ENCODE measurements at regions not wholly inside any gene's neighbourhood (a gene's known extent, or its start where the extent isn't known, plus 50 kb on each side); places are given as distances from the start of the nearest gene placed in this dataset.
A peak's percentile ranks its signal among the peaks of the same experiment; 100 is the strongest.

DNA sequence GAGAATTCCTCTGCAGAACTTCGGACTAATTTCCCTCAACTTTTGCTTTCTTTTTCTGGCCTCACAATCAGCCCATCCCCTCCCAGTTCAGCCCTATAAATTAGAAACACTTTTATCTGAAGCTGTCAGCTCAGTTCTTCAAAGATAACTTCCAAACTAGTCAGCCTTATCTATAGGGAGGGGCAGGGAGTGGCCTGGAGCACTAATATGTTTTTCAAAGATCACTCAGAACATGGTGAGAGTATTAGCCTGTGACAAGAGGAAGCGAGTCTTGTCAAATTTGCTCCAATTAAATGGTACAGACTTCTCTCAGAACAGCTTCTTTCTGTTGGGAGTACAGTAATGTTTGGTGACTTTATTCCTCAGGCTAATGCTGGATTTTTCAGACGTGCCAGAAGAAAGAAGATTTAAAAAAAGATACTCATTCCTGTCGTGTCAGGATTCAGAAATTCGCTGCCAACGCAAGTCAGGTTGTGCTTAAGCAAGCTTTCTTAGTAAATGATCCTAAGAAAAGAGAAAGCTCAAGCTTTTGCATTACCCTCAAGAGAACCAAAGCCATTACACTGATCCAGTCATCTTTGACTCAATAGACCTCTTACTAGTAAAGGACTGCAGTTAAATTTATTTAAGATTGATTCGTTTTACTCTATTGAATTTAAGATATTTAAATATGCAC lies 1033.6 kb downstream of the SLITRK5 start:
- DNase-seq = no peak
- no peaks in the 10 kb centered on the region for H3K4me1 ChIP-seq
- H3K27ac ChIP-seq = no peak overlapping the region
- WGBS, 2 donors (ENCODE audit: low coverage in 1 of 2) = 40 to 45% methylated on average over 6 to 7 of the region's 7 CpGs
- peak overlapping the region in 1 of 4 donors; percentile 15 for H3K4me3 ChIP-seq
- H3K9me3 ChIP-seq = no peaks in the 10 kb centered on the region
- intact Hi-C loops (cut with DNase I; ENCODE audit: low total_unique reads) (no loop called here), in situ Hi-C loops (cut with MboI; ENCODE audit: low pct_ligation_motif_present in 1 of 4, low pct_unique_long_range_greater_than_20kb in 1 of 4, low sequenced_read_pairs in 3 of 4) (no loop called here)
- H3K36me3 ChIP-seq = no peaks in the 10 kb centered on the region
- TF ChIP-seq EP300 (IDR thresholded peaks at IDR 0.05; ENCODE audit: low read depth) = no peak
- TF ChIP-seq, protein P1, sequence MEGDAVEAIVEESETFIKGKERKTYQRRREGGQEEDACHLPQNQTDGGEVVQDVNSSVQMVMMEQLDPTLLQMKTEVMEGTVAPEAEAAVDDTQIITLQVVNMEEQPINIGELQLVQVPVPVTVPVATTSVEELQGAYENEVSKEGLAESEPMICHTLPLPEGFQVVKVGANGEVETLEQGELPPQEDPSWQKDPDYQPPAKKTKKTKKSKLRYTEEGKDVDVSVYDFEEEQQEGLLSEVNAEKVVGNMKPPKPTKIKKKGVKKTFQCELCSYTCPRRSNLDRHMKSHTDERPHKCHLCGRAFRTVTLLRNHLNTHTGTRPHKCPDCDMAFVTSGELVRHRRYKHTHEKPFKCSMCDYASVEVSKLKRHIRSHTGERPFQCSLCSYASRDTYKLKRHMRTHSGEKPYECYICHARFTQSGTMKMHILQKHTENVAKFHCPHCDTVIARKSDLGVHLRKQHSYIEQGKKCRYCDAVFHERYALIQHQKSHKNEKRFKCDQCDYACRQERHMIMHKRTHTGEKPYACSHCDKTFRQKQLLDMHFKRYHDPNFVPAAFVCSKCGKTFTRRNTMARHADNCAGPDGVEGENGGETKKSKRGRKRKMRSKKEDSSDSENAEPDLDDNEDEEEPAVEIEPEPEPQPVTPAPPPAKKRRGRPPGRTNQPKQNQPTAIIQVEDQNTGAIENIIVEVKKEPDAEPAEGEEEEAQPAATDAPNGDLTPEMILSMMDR (IDR thresholded peaks at IDR 0.05) = no peak
- TF ChIP-seq POLR2AphosphoS5 (IDR thresholded peaks at IDR 0.05) = no peak
- no peaks in the 10 kb centered on the region for H3K27me3 ChIP-seq

DNA sequence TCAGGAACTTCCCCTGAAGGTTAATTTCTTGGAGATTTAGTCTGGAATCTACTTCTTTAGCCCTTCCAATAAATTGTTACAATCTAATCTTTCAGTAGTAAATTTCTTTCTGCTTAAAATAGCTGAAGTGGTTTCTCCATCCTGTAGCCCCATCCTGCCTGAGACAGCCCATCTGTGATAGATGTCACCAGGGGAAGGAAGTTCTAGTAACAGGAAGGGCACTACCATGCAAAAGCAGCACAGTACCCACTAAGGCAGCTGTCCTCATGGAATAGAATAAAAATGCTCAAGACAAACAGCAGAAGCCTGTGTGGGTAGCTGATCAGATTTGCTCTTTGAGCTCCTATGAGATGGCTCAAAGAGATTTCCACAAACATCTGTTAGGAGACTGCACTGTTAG lies 1036.5 kb downstream of the SLITRK5 start:
- in situ Hi-C loops (cut with MboI; ENCODE audit: low pct_ligation_motif_present in 1 of 4, low pct_unique_long_range_greater_than_20kb in 1 of 4, low sequenced_read_pairs in 3 of 4) = no loop called here
- H3K27ac ChIP-seq = no peak overlapping the region
- H3K4me3 ChIP-seq = no peak overlapping the region
- no peaks in the 10 kb centered on the region for H3K9me3 ChIP-seq
- TF ChIP-seq POLR2AphosphoS5 (IDR thresholded peaks at IDR 0.05) = no peak
- TF ChIP-seq, protein P1 (IDR thresholded peaks at IDR 0.05) = no peak
- TF ChIP-seq POLR2A (IDR thresholded peaks at IDR 0.05) = no peak
- no peak for TF ChIP-seq EP300 (IDR thresholded peaks at IDR 0.05; ENCODE audit: low read depth)
- no peaks in the 10 kb centered on the region for H3K27me3 ChIP-seq
- no peaks in the 10 kb centered on the region for H3K36me3 ChIP-seq
- no peak for DNase-seq
- H3K4me1 ChIP-seq = no peaks in the 10 kb centered on the region
- intact Hi-C loops (cut with DNase I; ENCODE audit: low total_unique reads) = no loop called here

DNA sequence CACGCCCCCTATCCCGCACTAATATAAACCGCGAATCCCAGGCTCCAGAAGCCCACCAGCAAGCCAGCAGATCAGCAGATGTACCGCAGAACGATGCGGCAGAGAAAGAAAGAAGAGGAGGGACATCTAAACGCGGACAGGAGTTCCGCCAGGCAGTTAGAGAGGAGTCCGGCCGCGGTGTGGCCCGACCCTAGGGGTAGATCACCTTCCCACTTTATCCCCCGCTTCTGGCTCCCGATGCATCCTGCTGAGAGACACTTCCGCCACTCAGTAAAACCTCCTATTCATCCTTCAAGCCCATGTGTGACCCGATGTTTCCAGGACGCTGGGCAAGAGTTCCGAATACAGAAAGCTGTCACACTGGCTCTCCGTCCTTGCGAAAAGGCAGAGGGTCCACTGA lies 1046.8 kb downstream of the SLITRK5 start:
- 95% methylated on average over 13 to 22 of the region's 22 CpGs for WGBS, 2 donors (ENCODE audit: low coverage in 1 of 2)
- no peak overlapping the region for H3K27ac ChIP-seq
- H3K4me3 ChIP-seq = no peak overlapping the region
- H3K27me3 ChIP-seq = no peaks in the 10 kb centered on the region
- no peaks in the 10 kb centered on the region for H3K4me1 ChIP-seq
- H3K36me3 ChIP-seq = no peaks in the 10 kb centered on the region
- no peaks in the 10 kb centered on the region for H3K9me3 ChIP-seq
- no peak for TF ChIP-seq POLR2A (IDR thresholded peaks at IDR 0.05)
- TF ChIP-seq EP300 (IDR thresholded peaks at IDR 0.05; ENCODE audit: low read depth) = no peak
- no peak for TF ChIP-seq POLR2AphosphoS5 (IDR thresholded peaks at IDR 0.05)
- TF ChIP-seq, protein P1 (IDR thresholded peaks at IDR 0.05) = no peak
- no peak for DNase-seq
- in situ Hi-C loops (cut with MboI; ENCODE audit: low pct_ligation_motif_present in 1 of 4, low pct_unique_long_range_greater_than_20kb in 1 of 4, low sequenced_read_pairs in 3 of 4) (no loop called here), intact Hi-C loops (cut with DNase I; ENCODE audit: low total_unique reads) (no loop called here)

DNA sequence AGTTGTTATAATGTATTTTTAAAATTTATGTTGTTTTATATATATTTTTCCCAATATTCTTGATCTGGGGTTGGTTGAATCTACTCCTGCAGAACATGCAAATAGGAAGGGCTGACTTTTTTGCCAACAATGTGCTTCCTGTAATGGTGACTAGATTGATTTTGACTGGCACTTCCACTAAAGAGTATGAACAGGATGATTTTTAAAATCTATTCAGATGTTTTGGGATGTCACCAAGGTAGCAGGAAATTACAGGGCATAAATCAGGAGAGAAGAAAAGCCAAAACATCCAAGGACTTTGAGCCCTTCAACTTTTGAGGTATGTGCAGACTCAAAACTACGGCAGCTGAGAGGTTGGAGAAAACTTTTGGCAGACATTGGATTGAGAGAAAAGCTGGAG lies 1047.6 kb downstream of the SLITRK5 start:
- no peak for DNase-seq
- no peaks in the 10 kb centered on the region for H3K36me3 ChIP-seq
- H3K27me3 ChIP-seq = no peaks in the 10 kb centered on the region
- 72 to 80% methylated on average over 1 of the region's 1 CpG for WGBS, 2 donors (ENCODE audit: low coverage in 1 of 2)
- no peaks in the 10 kb centered on the region for H3K9me3 ChIP-seq
- TF ChIP-seq, protein P1 (IDR thresholded peaks at IDR 0.05) = no peak
- TF ChIP-seq POLR2AphosphoS5 (IDR thresholded peaks at IDR 0.05) = no peak
- TF ChIP-seq POLR2A (IDR thresholded peaks at IDR 0.05) = no peak
- no peak for TF ChIP-seq EP300 (IDR thresholded peaks at IDR 0.05; ENCODE audit: low read depth)
- intact Hi-C loops (cut with DNase I; ENCODE audit: low total_unique reads) = no loop called here
- in situ Hi-C loops (cut with MboI; ENCODE audit: low pct_ligation_motif_present in 1 of 4, low pct_unique_long_range_greater_than_20kb in 1 of 4, low sequenced_read_pairs in 3 of 4) = no loop called here
- no peak overlapping the region for H3K27ac ChIP-seq
- no peaks in the 10 kb centered on the region for H3K4me1 ChIP-seq
- H3K4me3 ChIP-seq = no peak overlapping the region
